Hepatocyte (in vitro differentiated cells): ENCODE measurements at regions not wholly inside any gene's neighbourhood (a gene's known extent, or its start where the extent isn't known, plus 50 kb on each side); places are given as distances from the start of the nearest gene placed in this dataset.

Experiments used
- CTCF ChIP-seq: fragments of 200-600 bp; sonication (generic); IDR thresholded peaks from 2 replicates; pipeline ENCODE4 v1.5.1; 2016; ENCODE audit warnings: antibody characterized with exemption, mild to moderate bottlenecking; ENCODE audit not compliant: poor library complexity
- EZH2 ChIP-seq: fragments of 200-600 bp; sonication (generic); IDR thresholded peaks from 2 replicates; pipeline ENCODE4 v1.6.1; 2016; ENCODE audit warnings: antibody characterized with exemption, mild to moderate bottlenecking, borderline replicate concordance
- EZH2phosphoT487 ChIP-seq: fragments of 200-600 bp; sonication (generic); IDR thresholded peaks from one replicate; pipeline ENCODE4 v1.6.1; 2018; ENCODE audit warnings: antibody characterized with exemption, mild to moderate bottlenecking, low read depth, moderate library complexity; ENCODE audit not compliant: unreplicated experiment, severe bottlenecking

GRCh38 chr7:67765481-67766175 is 769.0 kb downstream of the TYW1 start:
- TF ChIP-seq CTCF (no peak), EZH2phosphoT487 (no peak), EZH2 (no peak)
